HG02885 (cell line): ENCODE measurements at regions not wholly inside any gene's neighbourhood (a gene's known extent, or its start where the extent isn't known, plus 50 kb on each side); places are given as distances from the start of the nearest gene placed in this dataset.
"Not testable (repeated sequence)": the region's sequence is repeated elsewhere in the genome, so short reads cannot be mapped to it uniquely, and the experiment has no call there.

ENCODE experiments used
- ATAC-seq: cut with Tn5 transposase; IDR thresholded peaks from one replicate; pipeline ENCODE4 v1.9.1; 2021; ENCODE audit warnings: mild to moderate bottlenecking; ENCODE audit not compliant: unreplicated experiment, poor library complexity

- no peak for ATAC-seq
Measured at GRCh38 chr6:119717942-119718341, 368.4 kb upstream of the MAN1A1 start.

- ATAC-seq: no peak
Measured at GRCh38 chr6:119716668-119717270, 367.2 kb upstream of the MAN1A1 start.

- no peak for ATAC-seq
Measured at GRCh38 chr6:119713903-119714302, 364.3 kb upstream of the MAN1A1 start.

- peak; percentile 59 for ATAC-seq
Measured at GRCh38 chr6:119686644-119687043, 337.1 kb upstream of the MAN1A1 start.

GRCh38 chr6:119686240-119686639 is 336.7 kb upstream of the MAN1A1 start:
- ATAC-seq: peak; percentile 4

GRCh38 chr6:119683671-119684070 is 334.1 kb upstream of the MAN1A1 start:
- ATAC-seq: no peak

- no peak for ATAC-seq
Measured at GRCh38 chr6:119683031-119683430, 333.5 kb upstream of the MAN1A1 start.

GRCh38 chr6:119678961-119679360 is 329.4 kb upstream of the MAN1A1 start:
- ATAC-seq: no peak

GRCh38 chr6:119677384-119677783 is 327.8 kb upstream of the MAN1A1 start:
- no peak for ATAC-seq

GRCh38 chr6:119676961-119677360 is 327.4 kb upstream of the MAN1A1 start:
- ATAC-seq: no peak

- ATAC-seq: no peak
Measured at GRCh38 chr6:119676230-119676629, 326.7 kb upstream of the MAN1A1 start.

- ATAC-seq: no peak
Measured at GRCh38 chr6:119673741-119674140, 324.2 kb upstream of the MAN1A1 start.

GRCh38 chr6:119672725-119673124 is 323.2 kb upstream of the MAN1A1 start:
- ATAC-seq: no peak

- no peak for ATAC-seq
Measured at GRCh38 chr6:119671105-119671504, 321.5 kb upstream of the MAN1A1 start.

GRCh38 chr6:119669221-119669620 is 319.7 kb upstream of the MAN1A1 start:
- ATAC-seq: no peak

GRCh38 chr6:119665432-119665831 is 315.9 kb upstream of the MAN1A1 start:
- ATAC-seq: not testable (repeated sequence)

- no peak for ATAC-seq
Measured at GRCh38 chr6:119661628-119662027, 312.1 kb upstream of the MAN1A1 start.

GRCh38 chr6:119661078-119661477 is 311.5 kb upstream of the MAN1A1 start:
- no peak for ATAC-seq

GRCh38 chr6:119658917-119659316 is 309.4 kb upstream of the MAN1A1 start:
- ATAC-seq: no peak

- no peak for ATAC-seq
Measured at GRCh38 chr6:119655124-119655523, 305.6 kb upstream of the MAN1A1 start.

- no peak for ATAC-seq
Measured at GRCh38 chr6:119653329-119653728, 303.8 kb upstream of the MAN1A1 start.

- no peak for ATAC-seq
Measured at GRCh38 chr6:119649531-119649930, 300.0 kb upstream of the MAN1A1 start.

- ATAC-seq: no peak
Measured at GRCh38 chr6:119647309-119647708, 297.7 kb upstream of the MAN1A1 start.
